Neural cell (in vitro differentiated cells): ENCODE measurements at regions not wholly inside any gene's neighbourhood (a gene's known extent, or its start where the extent isn't known, plus 50 kb on each side); places are given as distances from the start of the nearest gene placed in this dataset.

Source experiments
- CTCF ChIP-seq: fragments of 450-650 bp; IDR thresholded peaks from 2 replicates; pipeline ENCODE4 v1.5.1; 2014; ENCODE audit warnings: antibody characterized with exemption, mild to moderate bottlenecking, moderate library complexity; ENCODE audit not compliant: poor library complexity, severe bottlenecking
- EP300 ChIP-seq: fragments of 450-650 bp; conservative IDR thresholded peaks from 2 replicates; pipeline ENCODE4 v1.6.1; 2014; ENCODE audit warnings: antibody characterized with exemption, mild to moderate bottlenecking, moderate library complexity; ENCODE audit not compliant: poor library complexity, severe bottlenecking
- EZH2 ChIP-seq: fragments of 200-600, 300-800 bp; shearing (Covaris generic), sonication (generic); IDR thresholded peaks from 2 replicates; pipeline ENCODE4 v1.6.1; 2014; ENCODE audit warnings: antibody characterized with exemption, low read length, borderline replicate concordance, mild to moderate bottlenecking; ENCODE audit not compliant: insufficient read depth, poor library complexity, severe bottlenecking
- POLR2AphosphoS5 ChIP-seq: IDR thresholded peaks from 2 replicates; pipeline ENCODE4 v1.6.1; 2012
- RAD21 ChIP-seq: fragments of 450-650 bp; conservative IDR thresholded peaks from 2 replicates; pipeline ENCODE4 v1.6.1; 2014; ENCODE audit warnings: antibody characterized with exemption, mild to moderate bottlenecking, moderate library complexity
- REST ChIP-seq: IDR thresholded peaks from 2 replicates; pipeline ENCODE4 v1.6.1; 2012; ENCODE audit warnings: borderline replicate concordance
- SMC3 ChIP-seq: fragments of 450-650 bp; conservative IDR thresholded peaks from 2 replicates; pipeline ENCODE4 v1.6.1; 2014; ENCODE audit warnings: antibody characterized with exemption, mild to moderate bottlenecking, moderate library complexity; ENCODE audit not compliant: poor library complexity
- TAF1 ChIP-seq: IDR thresholded peaks from 2 replicates; pipeline ENCODE4 v1.6.1; 2012; ENCODE audit warnings: low read depth

DNA sequence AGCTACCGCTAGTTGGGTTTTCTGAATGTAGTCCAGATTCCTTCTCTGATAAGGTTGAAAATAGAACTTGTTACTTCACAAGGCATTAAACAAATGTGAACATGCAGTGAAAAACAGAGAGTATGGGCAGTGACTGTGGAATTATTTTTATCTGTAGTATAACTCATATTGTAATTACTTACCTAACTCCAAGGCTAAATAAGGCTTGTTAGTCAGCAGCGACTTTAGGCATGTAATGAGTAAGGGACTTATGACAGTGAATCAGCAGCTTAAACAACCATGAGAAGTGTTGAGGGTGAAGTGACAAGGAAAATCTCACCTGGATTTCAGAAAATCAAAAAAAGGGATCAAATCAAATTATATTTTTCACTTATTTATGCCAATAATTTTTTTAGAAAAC is 1719.5 kb upstream of the MIR17HG start:
- no peak for TF ChIP-seq CTCF
- no peak for TF ChIP-seq REST
- no peak for TF ChIP-seq POLR2AphosphoS5
- no peak for TF ChIP-seq EP300
- no peak for TF ChIP-seq SMC3
- no peak for TF ChIP-seq EZH2
- no peak for TF ChIP-seq RAD21
- TF ChIP-seq TAF1: no peak
